AG10803 (cell line): ENCODE measurements at regions not wholly inside any gene's neighbourhood (a gene's known extent, or its start where the extent isn't known, plus 50 kb on each side); places are given as distances from the start of the nearest gene placed in this dataset.

Experiments used
- DNase-seq: peaks from one replicate; pipeline ENCODE4 v3.0.0; 2010; ENCODE audit warnings: low read depth
- H3K4me3 ChIP-seq: 2 replicates; pipeline ENCODE4 v1.5.1; 2011; ENCODE audit warnings: mild to moderate bottlenecking, low read length, control low read depth
- CTCF ChIP-seq: conservative IDR thresholded peaks from 2 replicates; pipeline ENCODE4 v1.5.1; 2011; ENCODE audit warnings: mild to moderate bottlenecking, low read length, control low read depth, inconsistent platforms

DNA sequence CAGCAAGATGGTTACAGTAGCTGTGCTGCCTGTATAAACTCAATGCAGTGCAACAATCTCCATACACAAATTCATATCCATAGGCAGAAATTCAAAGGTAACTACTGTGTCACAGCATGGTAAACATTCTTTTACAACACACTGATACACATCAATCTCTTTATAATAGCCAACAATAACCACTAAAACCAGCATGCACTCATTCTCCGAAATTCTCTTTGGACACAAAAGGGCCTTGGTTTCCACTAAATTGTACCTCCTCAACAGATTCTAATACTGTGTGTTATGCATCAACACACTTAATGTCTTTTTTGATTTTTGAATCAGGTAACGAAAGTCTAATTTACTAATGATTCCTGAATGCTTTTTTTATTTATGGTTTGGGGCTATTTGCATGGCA is 1323.7 kb downstream of the GRIK2 start:
- DNase-seq = no peak
- no peak for TF ChIP-seq CTCF
- H3K4me3 ChIP-seq = no peak overlapping the region

DNA sequence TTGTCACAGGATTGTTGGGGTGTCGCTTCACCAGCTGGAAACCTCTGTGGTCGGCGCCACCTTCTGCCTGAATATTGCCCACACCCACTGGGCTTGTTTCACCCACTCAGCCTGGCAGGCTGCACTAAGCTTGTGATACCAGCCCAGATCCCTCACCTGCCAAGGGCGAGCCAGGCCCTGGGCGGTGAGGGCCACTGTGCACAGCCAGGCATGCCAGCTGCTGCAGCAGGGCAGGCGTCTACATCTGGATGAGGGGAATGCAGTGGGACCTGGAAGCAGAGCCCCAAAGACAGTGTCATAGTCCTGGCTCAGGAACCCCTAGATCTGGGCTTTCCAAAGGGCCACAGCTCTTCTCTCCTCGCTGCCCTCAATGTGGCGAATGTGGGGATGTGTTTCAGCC is 1307.5 kb downstream of the GRIK2 start:
- no peak for TF ChIP-seq CTCF
- no peak for DNase-seq
- no peak overlapping the region for H3K4me3 ChIP-seq

DNA sequence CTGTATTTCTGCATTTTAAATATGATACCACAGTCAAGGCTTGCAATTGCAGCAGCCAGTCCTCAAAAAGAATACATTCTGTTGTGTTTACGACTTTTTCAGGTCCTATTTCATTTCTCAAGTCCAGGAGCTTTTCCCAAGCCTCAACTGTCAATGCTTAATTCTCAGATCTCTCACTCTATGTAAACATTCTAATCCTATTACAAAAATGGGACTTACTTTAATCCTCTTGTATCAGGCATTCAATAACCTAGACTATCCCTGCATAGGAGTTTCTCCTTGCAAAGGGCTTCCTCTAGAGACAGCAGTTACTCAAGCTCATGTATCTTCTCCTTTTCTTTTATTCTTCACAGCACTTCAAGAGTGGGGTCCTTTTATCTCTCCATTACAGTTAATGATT is 1293.0 kb downstream of the GRIK2 start:
- DNase-seq = no peak
- H3K4me3 ChIP-seq = no peak overlapping the region
- TF ChIP-seq CTCF = no peak

DNA sequence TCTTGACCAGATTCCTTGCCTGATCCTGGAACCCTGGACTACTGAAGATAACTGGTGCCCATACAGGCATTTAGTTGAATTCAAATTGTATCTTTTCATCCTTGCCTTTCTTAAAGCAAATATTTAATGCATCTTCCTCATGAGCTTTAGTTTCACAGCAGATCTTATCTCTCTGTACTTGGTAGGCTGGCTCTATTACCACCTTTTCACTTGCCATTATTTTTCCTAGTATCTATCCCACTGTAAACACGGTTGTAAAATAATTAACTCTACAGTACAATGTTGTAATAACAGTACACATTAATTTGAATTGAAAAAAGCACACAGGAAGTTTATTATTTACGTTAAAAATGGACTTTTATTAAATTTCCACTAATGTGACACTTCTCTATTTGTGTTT is 1286.9 kb downstream of the GRIK2 start:
- no peak for TF ChIP-seq CTCF
- H3K4me3 ChIP-seq = no peak overlapping the region
- no peak for DNase-seq

DNA sequence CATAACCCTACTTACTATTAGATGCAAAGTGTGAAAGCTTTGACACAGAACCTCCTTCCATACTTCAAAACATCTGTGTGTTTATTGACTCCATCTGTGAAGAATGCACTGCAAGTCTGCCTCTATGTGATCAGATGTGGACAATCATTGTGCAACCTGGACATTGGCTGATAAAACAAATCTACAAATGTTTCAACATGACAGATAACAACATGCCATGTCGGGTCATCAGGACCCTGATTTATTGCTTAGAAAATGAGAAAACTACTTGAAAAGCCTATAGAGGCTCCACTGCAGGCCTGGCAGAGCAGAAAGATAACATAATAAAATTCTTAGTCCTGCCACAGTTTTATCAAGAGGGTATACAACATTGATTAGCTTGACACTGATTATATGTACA is 1286.4 kb downstream of the GRIK2 start:
- TF ChIP-seq CTCF = no peak
- no peak overlapping the region for H3K4me3 ChIP-seq
- DNase-seq = no peak

GRCh38 chr6:102677225-102677624 is 1283.7 kb downstream of the GRIK2 start:
- H3K4me3 ChIP-seq = no peak overlapping the region
- TF ChIP-seq CTCF = no peak
- DNase-seq = no peak

DNA sequence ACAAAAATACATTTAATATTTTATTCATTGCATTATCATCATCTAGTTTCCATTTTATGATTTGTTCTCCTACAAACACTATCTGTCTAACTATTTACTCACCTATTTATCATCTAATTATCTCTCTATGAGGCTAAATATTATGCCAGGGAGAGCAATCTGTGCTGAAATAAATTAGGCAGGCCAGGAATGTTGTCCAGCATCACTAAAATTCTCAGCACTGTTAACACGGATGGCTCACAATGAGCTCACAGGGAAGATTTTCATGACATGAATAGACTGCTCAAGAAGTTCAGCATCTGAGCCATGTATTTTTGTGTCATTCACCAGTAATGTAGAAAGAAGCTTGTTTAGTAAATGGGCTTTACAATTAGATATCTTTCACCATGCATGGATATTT is 1277.2 kb downstream of the GRIK2 start:
- no peak for TF ChIP-seq CTCF
- H3K4me3 ChIP-seq = no peak overlapping the region
- no peak for DNase-seq
